Stimulated activated CD4-positive, alpha-beta T cell treated with anti-CD3 and anti-CD28 coated beads, TNF-alpha, amount 100 ng/mL, for 48 hours (primary cell): ENCODE measurements at regions not wholly inside any gene's neighbourhood (a gene's known extent, or its start where the extent isn't known, plus 50 kb on each side); places are given as distances from the start of the nearest gene placed in this dataset.
"Not testable (repeated sequence)": the region's sequence is repeated elsewhere in the genome, so short reads cannot be mapped to it uniquely, and the experiment has no call there.

ENCODE experiments used
- DNase-seq, 3 donors: peaks; one replicate each; pipeline ENCODE4 v3.0.0-alpha.2; 2020; ENCODE audit warnings: low read depth in 3 of 3

DNA sequence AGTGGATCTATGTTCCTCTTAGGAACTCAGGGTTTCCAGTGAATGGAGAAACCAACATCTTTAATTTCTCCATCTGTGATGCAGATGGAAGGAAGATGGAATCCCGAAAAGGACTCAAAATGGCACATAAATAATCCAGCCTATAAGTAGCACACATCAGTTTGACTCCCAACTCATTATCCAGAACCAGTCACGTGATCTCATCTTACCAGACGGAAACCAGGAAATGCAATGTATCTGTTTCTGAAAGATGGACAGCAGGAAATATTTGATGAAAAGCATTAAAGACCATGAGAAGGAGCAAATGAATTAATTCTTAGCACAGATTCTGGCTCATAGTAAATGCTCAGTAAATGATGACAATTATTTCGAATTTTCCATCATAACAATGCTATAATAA lies 443.1 kb upstream of the FMR1 start:
- DNase-seq = no peak

DNA sequence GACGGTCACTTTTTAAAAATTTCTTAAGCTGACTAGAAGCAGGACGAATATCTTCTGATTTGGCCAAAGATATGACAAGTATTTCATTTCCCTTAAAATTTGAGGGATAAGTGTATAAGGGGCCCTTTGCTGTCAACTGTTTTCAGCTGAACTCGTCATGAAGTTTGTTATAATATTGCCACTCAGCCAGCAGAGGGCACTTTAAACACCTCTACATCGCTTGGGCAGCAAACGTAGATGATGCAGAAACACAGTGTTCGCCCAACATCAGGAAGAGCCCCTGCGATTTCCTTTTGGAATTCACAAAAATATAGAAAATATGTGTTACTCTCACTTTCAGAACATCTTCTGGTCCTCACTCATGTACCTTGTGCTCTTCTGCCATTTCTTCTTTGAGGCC lies 435.7 kb upstream of the FMR1 start:
- DNase-seq = peak in 1 of 3 donors; percentile 1

- no peak for DNase-seq
Observed at GRCh38 chrX:147478899-147479298, 432.8 kb upstream of the FMR1 start.

DNA sequence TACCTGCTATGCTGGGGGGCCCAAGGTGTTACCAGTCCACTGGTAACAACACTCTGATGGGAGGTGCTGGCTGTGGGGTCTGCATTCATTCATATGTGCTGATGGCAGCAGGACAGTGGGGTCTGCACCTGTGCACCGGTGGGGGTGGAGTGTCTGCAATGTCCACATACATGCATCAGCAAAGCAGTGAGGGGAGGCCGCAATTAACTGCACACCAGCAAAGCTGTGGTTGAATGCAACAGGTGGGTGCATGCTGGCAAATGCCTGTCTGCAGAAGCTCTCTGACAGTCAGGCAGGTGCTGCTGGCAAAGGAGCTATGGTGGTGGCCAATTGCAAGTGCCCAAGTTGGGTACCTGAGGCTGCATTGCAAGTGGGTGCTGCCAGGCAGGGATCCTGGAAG lies 426.5 kb upstream of the FMR1 start:
- no peak for DNase-seq

GRCh38 chrX:147494365-147494764 lies 417.4 kb upstream of the FMR1 start:
- DNase-seq = no peak

- no peak for DNase-seq
Observed at GRCh38 chrX:147498796-147499195, 412.9 kb upstream of the FMR1 start.

DNA sequence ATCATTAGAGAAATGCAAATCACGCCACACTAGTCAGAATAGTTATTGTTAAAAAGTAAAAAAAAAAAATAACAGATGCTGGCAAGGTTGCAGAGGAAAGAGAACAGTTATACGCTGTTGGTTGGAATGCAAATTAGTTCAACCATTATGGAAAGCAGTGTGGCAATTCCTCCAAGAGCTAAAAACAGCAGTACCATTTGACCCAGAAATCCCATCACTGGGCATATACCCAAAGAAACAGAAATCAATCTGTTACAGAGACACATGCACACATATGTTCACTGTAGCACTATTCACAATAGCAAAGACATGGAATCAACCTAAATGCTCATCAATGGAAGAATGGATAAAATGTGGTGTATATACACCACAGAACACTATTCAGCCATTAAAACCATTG lies 388.7 kb upstream of the FMR1 start:
- no peak for DNase-seq

- DNase-seq = no peak
Observed at GRCh38 chrX:147533426-147533825, 378.3 kb upstream of the FMR1 start.

DNA sequence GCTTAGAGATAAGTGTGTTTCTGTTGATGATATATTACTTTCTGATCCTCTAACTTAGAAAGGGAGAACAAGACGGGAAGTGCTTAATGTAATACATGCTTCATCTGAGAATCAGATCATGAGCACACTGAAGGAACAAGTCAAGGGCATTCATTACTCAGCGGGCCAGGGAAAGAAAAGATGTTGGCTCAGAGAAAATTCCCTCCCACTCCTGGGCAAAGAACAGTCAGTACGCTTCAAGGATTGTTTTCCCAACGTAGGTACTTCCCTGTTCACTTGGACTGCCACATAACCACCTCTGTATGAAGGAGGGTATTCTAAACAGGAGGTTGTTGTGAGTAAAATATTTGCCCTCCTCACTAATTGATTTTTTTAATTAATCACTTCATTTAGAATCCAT lies 374.5 kb upstream of the FMR1 start:
- DNase-seq = no peak

DNA sequence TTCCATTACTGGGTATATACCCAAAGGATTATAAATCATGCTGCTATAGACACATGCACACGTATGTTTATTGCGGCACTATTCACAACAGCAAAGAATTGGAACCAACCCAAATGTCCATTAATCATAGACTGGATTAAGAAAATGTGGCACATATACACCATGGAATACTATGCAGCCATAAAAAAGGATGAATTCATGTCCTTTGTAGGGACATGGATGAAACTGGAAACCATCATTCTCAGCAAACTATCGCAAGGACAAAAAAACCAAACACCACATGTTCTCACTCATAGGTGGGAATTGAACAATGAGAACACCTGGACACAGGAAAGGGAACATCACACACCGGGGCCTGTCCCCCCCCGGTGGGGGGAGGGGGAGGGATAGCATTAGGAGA lies 363.7 kb upstream of the FMR1 start:
- DNase-seq = not testable (repeated sequence)

DNA sequence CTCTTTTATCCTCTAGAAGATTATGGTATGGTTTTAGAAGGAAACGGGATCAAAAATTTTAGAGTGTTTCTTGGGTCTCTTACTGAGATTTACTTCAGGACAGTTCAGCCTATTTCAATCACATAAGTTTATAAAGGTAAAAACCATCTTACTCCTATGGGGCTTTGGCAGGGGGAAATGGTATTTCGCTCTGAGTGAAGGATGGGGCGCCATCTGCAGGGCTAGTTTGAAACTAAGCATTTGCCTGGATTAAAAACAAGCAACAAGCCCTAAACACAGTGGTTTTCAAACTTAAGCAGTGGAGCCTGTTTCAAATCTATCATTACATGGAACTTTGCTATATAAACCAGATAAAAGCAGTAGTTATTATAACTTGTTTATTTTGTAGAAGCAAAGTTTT lies 361.5 kb upstream of the FMR1 start:
- peak in 1 of 3 donors; percentile 0 for DNase-seq

DNA sequence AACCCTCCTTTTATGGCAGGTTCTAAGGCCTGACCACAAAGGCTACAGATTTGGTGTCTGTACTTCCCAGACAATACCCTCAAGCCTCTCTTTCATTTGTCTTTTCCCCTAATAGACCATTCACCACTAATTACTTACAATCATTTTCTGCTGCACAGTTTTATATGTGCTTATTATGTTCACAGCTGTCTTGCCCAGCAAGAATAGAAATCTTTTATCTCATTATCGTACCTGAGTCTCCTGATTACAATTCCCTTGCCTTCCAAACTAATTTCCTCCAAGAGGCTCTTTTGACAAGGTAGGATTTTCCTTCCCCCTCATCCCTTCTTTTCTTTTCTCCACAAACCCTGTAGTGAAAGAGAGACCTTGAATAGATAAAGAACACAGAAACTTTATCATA lies 352.5 kb upstream of the FMR1 start:
- DNase-seq = no peak

- DNase-seq = no peak
Observed at GRCh38 chrX:147565237-147565636, 346.5 kb upstream of the FMR1 start.

- DNase-seq = no peak
Observed at GRCh38 chrX:147570483-147570882, 341.2 kb upstream of the FMR1 start.

- no peak for DNase-seq
Observed at GRCh38 chrX:147573266-147573665, 338.5 kb upstream of the FMR1 start.

- DNase-seq = no peak
Observed at GRCh38 chrX:147602176-147602696, 309.5 kb upstream of the FMR1 start.

DNA sequence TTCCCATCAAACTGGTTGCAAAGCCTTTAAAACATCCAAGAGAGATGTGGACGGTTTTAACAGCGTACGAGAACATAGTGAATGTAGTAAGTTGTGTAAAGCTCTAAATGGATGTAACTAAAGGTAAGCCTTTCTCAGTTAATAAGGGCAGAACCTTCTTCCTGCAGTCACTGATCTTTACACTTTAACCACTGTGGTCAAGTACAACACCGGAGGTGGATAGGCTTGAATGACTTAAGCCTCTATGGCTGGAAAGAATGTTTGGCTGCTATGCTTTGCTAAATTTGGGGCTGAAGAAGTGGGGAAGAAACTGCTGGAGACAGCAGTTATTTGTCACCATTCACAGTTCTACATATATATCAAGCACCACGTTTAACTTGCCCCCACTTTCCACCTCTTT lies 285.1 kb upstream of the FMR1 start:
- DNase-seq = no peak

DNA sequence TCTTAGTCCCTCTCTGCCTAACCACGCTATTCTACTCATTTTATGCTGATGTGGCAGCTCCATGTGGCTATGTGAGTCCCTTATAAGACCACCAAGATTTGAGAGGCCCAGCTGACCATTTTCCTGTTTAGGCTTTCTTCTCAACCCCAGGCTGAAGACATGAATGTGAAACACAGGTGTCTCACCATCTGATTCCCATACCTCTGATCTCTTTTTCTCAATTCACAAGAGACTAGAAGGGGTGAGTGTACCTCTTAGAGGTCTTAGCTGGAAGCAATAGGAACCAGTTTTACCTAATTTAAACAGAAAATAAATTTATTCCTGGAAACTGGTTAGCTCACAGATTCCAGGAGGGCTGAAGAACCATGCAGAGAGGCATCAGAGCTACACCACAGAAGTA lies 276.5 kb upstream of the FMR1 start:
- DNase-seq = no peak

DNA sequence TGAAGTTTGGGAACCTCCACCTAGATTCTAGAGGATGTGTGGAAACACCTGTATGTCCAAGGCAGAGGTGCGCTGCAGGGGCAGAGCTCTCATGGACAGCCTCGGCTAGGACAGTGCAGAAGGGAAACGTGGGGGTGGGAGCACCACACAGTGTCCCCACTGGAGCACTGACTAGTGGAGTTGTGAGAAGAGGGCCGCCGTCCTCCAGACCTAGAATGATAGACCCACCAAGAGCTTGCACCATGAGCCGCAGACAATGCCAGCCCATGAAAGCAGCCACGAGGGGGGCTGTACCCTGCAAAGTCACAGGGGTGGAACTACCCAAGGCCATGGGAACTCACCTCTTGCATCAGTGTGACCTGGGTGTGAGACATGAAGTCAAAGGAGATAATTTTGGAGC lies 274.5 kb upstream of the FMR1 start:
- no peak for DNase-seq

- no peak for DNase-seq
Observed at GRCh38 chrX:147646949-147647723, 264.6 kb upstream of the FMR1 start.

- no peak for DNase-seq
Observed at GRCh38 chrX:147675819-147676218, 235.9 kb upstream of the FMR1 start.

DNA sequence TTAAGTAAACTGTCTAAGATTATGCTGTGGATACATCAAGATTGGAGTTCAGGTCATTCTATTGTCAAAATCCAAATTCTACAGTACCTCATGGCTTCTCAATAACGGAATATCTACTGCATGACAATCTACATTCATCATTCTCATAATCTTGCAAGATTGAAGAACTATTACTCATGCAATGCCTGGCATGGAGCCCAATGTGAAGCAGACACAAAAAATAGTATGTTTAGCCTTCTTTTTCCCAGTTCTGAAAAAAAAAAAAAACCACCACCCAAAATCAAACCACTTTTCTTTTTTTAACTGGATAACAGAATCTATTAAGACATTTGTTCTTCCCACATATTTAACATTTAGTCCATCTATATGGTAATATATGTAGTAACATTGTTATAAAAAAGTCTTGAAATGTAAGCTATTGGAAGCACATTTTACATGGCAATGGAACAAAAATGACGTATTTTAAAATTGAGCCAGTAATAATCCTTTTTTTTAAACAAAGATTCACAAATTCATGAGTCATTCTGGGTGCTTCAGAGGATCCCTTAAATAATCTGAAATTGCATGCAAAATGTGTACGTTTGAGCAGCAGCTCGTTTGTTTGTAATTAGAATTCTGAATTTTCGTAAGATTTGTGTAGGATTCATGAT lies 232.2 kb upstream of the FMR1 start:
- DNase-seq = no peak

DNA sequence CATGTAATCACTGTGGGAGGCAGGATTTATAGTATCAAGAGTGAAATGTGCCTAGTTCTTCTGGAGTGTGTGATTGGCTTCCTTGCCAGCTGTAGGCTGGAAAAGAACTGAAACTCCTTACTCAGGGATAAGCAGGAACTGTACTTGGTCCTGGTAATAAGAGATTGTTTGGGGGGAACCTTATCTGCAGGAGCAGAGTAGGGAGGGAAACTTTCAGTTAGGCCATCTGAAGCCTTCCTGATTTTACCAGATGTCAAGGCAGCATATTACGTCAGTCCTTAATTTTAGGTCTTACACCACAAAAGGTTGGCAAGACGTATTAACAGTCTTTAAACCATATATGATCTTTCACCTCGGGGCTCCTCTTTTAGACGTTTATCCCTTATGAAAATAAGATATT lies 231.5 kb upstream of the FMR1 start:
- no peak for DNase-seq
